Endothelial cell of umbilical vein (primary cell): ENCODE measurements at regions not wholly inside any gene's neighbourhood (a gene's known extent, or its start where the extent isn't known, plus 50 kb on each side); places are given as distances from the start of the nearest gene placed in this dataset.

Source experiments
- CTCF ChIP-seq, 2 donors: IDR thresholded peaks; 1 replicate in 1 of 2; 2 replicates in 1 of 2; pipeline ENCODE4 v1.5.1; 2011; ENCODE audit warnings: low read length in 2 of 2, mild to moderate bottlenecking in 2 of 2, moderate library complexity in 2 of 2, control low read depth in 1 of 2, inconsistent platforms in 1 of 2, low read depth in 1 of 2; ENCODE audit not compliant: insufficient read depth in 1 of 2; ENCODE audit errors: extremely low read depth in 1 of 2
- EZH2 ChIP-seq: IDR thresholded peaks from 2 replicates; pipeline ENCODE4 v1.6.1; 2012; ENCODE audit warnings: borderline replicate concordance, low read depth, mild to moderate bottlenecking, moderate library complexity, low read length, inconsistent platforms; ENCODE audit not compliant: severe bottlenecking
- FOS ChIP-seq: IDR thresholded peaks from 2 replicates; pipeline ENCODE4 v1.6.1; 2011; ENCODE audit warnings: mild to moderate bottlenecking, low read length, moderate library complexity, borderline replicate concordance; ENCODE audit not compliant: insufficient read depth
- JUN ChIP-seq: IDR thresholded peaks from 2 replicates; pipeline ENCODE4 v1.6.1; 2011; ENCODE audit warnings: borderline replicate concordance, low read depth; ENCODE audit not compliant: insufficient read length, insufficient read depth
- POLR2A ChIP-seq: IDR thresholded peaks from 2 replicates; pipeline ENCODE4 v1.6.1; 2012; ENCODE audit warnings: low read depth, mild to moderate bottlenecking, control low read depth, low read length
- POLR2AphosphoS5 ChIP-seq: IDR thresholded peaks from 2 replicates; pipeline ENCODE4 v1.6.1; 2012; ENCODE audit warnings: low read depth, mild to moderate bottlenecking, control low read depth, low read length, moderate library complexity; ENCODE audit not compliant: insufficient read depth

- TF ChIP-seq CTCF (IDR thresholded peaks at IDR 0.05; ENCODE audit: extremely low read depth in 1 of 2, insufficient read depth in 1 of 2, low read depth in 1 of 2, low read length in 2 of 2) (no peak), EZH2 (no peak), POLR2AphosphoS5 (no peak), POLR2A (no peak), JUN (no peak), FOS (no peak)
Measured at GRCh38 chr2:107025869-107026380, 140.0 kb upstream of the ST6GAL2 start.
